ENCODE measurements at regions not wholly inside any gene's neighbourhood (a gene's known extent, or its start where the extent isn't known, plus 50 kb on each side); places are given as distances from the start of the nearest gene placed in this dataset.

- H3K4me3 ChIP-seq (ENCODE audit: low read depth, low read length) = no peak overlapping the region
- DNase-seq (ENCODE audit: low read depth) = no peak
- no peak for TF ChIP-seq CTCF (IDR thresholded peaks at IDR 0.05; ENCODE audit: insufficient read depth, low read depth, low read length)
Measured at GRCh38 chr4:188279184-188279583, 139.9 kb downstream of the TRIML1 start.

DNA sequence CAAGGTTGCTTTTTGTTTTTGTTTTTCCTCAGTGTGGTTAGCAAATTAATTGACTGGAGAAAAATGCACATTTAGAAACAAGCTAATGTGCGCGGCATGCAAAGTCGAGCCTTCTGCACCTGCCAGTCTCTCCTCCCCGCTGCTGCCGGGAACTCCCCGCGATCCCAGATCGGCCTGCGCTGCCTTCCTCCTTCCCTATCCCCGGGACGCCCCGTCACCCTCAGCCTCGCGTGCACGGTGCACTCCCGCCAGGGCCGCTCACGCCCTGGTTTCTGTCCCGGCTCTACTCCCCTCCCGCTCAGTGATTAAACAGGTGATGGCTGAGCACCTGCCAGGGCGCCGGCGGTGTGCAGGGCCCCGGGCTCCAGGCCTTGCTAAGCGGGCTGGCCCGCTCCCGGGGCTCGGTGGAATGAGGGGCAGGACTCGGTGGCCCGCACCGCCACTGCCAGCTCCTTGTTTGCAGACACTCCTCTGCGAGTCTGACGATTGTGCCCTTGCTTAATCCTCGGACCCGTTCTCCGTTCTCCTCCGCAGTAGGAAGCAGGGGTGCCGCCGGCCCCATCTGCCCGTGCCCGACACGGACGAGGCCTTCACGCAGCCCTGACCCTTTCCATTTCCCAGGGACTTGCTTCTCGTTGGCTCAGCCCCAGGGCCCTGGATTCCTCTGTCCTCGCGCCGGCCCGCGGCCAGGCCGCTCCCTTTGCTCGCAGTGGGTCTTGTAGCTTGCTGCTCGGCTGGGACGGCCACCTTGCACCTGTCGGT lies 143.4 kb downstream of the TRIML1 start:
- H3K4me3 ChIP-seq (ENCODE audit: low read depth, low read length) = no peak overlapping the region
- no peak for TF ChIP-seq CTCF (IDR thresholded peaks at IDR 0.05; ENCODE audit: insufficient read depth, low read depth, low read length)
- no peak for DNase-seq (ENCODE audit: low read depth)

- no peak for DNase-seq (ENCODE audit: low read depth)
- TF ChIP-seq CTCF (IDR thresholded peaks at IDR 0.05; ENCODE audit: insufficient read depth, low read depth, low read length) = no peak
- no peak overlapping the region for H3K4me3 ChIP-seq (ENCODE audit: low read depth, low read length)
Measured at GRCh38 chr4:188287169-188287894, 148.1 kb downstream of the TRIML1 start.

DNA sequence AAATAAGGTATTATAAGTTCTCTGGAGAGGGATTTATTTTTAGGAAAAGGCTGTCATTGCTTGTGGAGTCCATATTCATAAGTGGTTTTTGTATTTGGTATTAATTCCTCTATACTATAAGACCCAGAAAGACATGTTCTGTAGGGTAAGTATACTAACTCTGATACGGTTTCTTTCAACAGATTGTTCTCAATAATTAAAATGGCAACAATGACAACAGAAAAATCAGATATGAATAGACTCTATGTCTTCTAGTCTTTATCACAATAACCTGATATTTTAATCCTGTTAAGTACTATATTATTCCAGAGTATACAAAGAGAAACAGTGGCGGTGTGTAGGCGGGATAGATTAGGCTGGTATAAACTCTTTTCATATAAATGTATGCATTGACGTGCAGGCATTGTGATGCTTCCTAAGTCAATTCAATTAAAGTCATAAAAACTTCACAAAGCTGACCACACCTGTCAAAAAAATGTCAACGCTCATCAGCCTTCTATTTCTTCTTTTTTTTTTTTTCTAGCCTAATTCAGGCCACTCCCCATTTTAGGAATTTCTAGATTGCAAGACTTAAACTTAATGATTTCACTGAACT lies 150.4 kb downstream of the TRIML1 start:
- no peak for DNase-seq (ENCODE audit: low read depth)
- TF ChIP-seq CTCF (IDR thresholded peaks at IDR 0.05; ENCODE audit: insufficient read depth, low read depth, low read length) = no peak
- no peak overlapping the region for H3K4me3 ChIP-seq (ENCODE audit: low read depth, low read length)

DNA sequence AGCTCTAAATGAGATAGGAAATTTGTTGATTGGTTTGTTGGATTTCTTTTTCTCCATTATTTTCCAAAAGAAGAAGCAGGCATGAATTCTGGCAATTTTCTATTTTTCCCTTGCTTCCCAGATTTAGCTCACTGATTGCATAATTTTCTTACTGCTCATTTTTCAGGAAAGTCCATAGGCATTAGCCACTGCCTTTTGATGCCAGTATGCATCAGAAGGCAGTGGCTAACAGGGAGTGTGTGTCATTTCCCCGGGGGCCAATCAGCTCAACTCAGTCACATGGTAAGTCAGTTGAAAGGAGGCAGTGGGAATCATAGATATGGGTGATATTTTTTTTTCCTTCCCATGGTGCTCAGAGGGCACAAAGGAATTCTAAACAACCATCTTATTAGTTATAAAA lies 156.7 kb downstream of the TRIML1 start:
- no peak overlapping the region for H3K4me3 ChIP-seq (ENCODE audit: low read depth, low read length)
- no peak for TF ChIP-seq CTCF (IDR thresholded peaks at IDR 0.05; ENCODE audit: insufficient read depth, low read depth, low read length)
- DNase-seq (ENCODE audit: low read depth) = no peak

DNA sequence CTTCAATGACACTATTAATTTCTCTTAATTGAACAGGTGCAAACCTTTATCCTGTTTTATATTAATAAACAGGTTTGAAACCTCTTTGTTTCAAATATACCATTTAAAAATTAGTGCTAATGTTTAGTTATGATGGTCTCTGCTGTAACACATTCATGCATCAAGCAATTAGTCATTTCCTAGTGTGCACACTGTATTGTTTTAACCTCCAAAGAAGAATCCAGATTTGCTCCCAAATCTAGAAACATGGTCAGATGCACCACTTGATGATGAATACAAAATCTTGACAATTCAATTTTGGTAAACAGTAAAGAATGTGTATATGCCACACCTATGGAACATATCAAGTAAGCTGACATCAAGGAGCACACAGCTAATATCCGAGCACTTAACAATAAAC lies 157.1 kb downstream of the TRIML1 start:
- TF ChIP-seq CTCF (IDR thresholded peaks at IDR 0.05; ENCODE audit: insufficient read depth, low read depth, low read length) = no peak
- no peak overlapping the region for H3K4me3 ChIP-seq (ENCODE audit: low read depth, low read length)
- DNase-seq (ENCODE audit: low read depth) = no peak
